H9 (cell line): ENCODE measurements at regions not wholly inside any gene's neighbourhood (a gene's known extent, or its start where the extent isn't known, plus 50 kb on each side); places are given as distances from the start of the nearest gene placed in this dataset.

ENCODE experiments used
- DNase-seq: peaks from one replicate; pipeline ENCODE4 v3.0.0-alpha.2; 2017
- H2AFZ ChIP-seq: one replicate; pipeline ENCODE4 v1.6.1; 2013; ENCODE audit warnings: mild to moderate bottlenecking, low read length, control low read depth, moderate library complexity
- H2AK5ac ChIP-seq: 2 replicates; pipeline ENCODE4 v1.6.1; 2013; ENCODE audit warnings: low read length, control low read depth, mixed read lengths; ENCODE audit not compliant: insufficient read length
- H2BK120ac ChIP-seq: one replicate; pipeline ENCODE4 v1.6.1; 2013; ENCODE audit warnings: low read depth, mild to moderate bottlenecking, low read length, control low read depth, inconsistent platforms; ENCODE audit not compliant: poor library complexity, severe bottlenecking
- H2BK12ac ChIP-seq: 2 replicates; pipeline ENCODE4 v1.6.1; 2013; ENCODE audit warnings: low read length, control low read depth, mixed read lengths, low read depth; ENCODE audit not compliant: insufficient read length
- H2BK15ac ChIP-seq: 2 replicates; pipeline ENCODE4 v1.6.1; 2013; ENCODE audit warnings: low read depth, low read length, control low read depth
- H2BK20ac ChIP-seq: one replicate; pipeline ENCODE4 v1.6.1; 2013; ENCODE audit warnings: low read depth, mild to moderate bottlenecking, low read length, control low read depth, inconsistent platforms; ENCODE audit not compliant: poor library complexity, severe bottlenecking
- H2BK5ac ChIP-seq: 2 replicates; pipeline ENCODE4 v1.6.1; 2013; ENCODE audit warnings: low read length, control low read depth, mixed read lengths; ENCODE audit not compliant: insufficient read length
- H3K14ac ChIP-seq: 2 replicates; pipeline ENCODE4 v1.6.1; 2013; ENCODE audit warnings: low read length, control low read depth; ENCODE audit not compliant: insufficient read depth
- H3K18ac ChIP-seq: 2 replicates; pipeline ENCODE4 v1.6.1; 2013; ENCODE audit warnings: low read depth, mild to moderate bottlenecking, mixed read lengths, low read length, control low read depth; ENCODE audit not compliant: insufficient read length
- H3K23ac ChIP-seq: 2 replicates; pipeline ENCODE4 v1.6.1; 2013; ENCODE audit warnings: low read length, control low read depth, mixed read lengths, low read depth; ENCODE audit not compliant: insufficient read length
- H3K23me2 ChIP-seq: 2 replicates; pipeline ENCODE4 v1.6.1; 2013; ENCODE audit warnings: low read depth, mild to moderate bottlenecking, mixed read lengths, low read length, control low read depth; ENCODE audit not compliant: insufficient read length, poor library complexity, severe bottlenecking
- H3K27ac ChIP-seq: 2 replicates; pipeline ENCODE4 v1.5.1; 2013; ENCODE audit warnings: low read length, control low read depth, mixed read lengths, low read depth; ENCODE audit not compliant: insufficient read length
- H3K27me3 ChIP-seq: 2 replicates; pipeline ENCODE4 v1.6.1; 2013; ENCODE audit warnings: low read length, control low read depth, inconsistent platforms; ENCODE audit not compliant: insufficient read depth
- H3K4ac ChIP-seq: 2 replicates; pipeline ENCODE4 v1.6.1; 2013; ENCODE audit warnings: low read depth, mild to moderate bottlenecking, control low read depth, inconsistent platforms, low read length, moderate library complexity
- H3K4me1 ChIP-seq: 2 replicates; pipeline ENCODE4 v1.6.1; 2013; ENCODE audit warnings: low read length, control low read depth, inconsistent platforms; ENCODE audit not compliant: insufficient read depth
- H3K4me2 ChIP-seq: 2 replicates; pipeline ENCODE4 v1.6.1; 2013; ENCODE audit warnings: low read length, control low read depth, mixed read lengths; ENCODE audit not compliant: insufficient read length, insufficient read depth
- H3K56ac ChIP-seq: 2 replicates; pipeline ENCODE4 v1.6.1; 2013; ENCODE audit warnings: low read depth, mild to moderate bottlenecking, mixed read lengths, low read length, control low read depth; ENCODE audit not compliant: insufficient read length
- H3K79me1 ChIP-seq: 2 replicates; pipeline ENCODE4 v1.6.1; 2013; ENCODE audit warnings: low read depth, mild to moderate bottlenecking, moderate library complexity, low read length, control low read depth, inconsistent platforms; ENCODE audit not compliant: insufficient read depth, poor library complexity, severe bottlenecking
- H3K79me2 ChIP-seq: 2 replicates; pipeline ENCODE4 v1.6.1; 2013; ENCODE audit warnings: low read length, control low read depth, inconsistent platforms; ENCODE audit not compliant: insufficient read depth
- H3K9ac ChIP-seq: 2 replicates; pipeline ENCODE4 v1.6.1; 2013; ENCODE audit warnings: low read length, control low read depth, mixed read lengths; ENCODE audit not compliant: insufficient read length; ENCODE audit errors: extremely low read depth
- H3K9me3 ChIP-seq: one replicate; pipeline ENCODE4 v1.6.1; 2013; ENCODE audit warnings: low read depth, low read length, inconsistent platforms; ENCODE audit not compliant: control insufficient read depth
- H3T11ph ChIP-seq: one replicate; pipeline ENCODE4 v1.6.1; 2013; ENCODE audit warnings: mild to moderate bottlenecking, low read length, control low read depth, inconsistent platforms
- H4K20me1 ChIP-seq: one replicate; pipeline ENCODE4 v1.6.1; 2013; ENCODE audit not compliant: control insufficient read depth, insufficient read length, insufficient read depth
- H4K5ac ChIP-seq: 2 replicates; pipeline ENCODE4 v1.6.1; 2013; ENCODE audit warnings: low read depth, mild to moderate bottlenecking, mixed read lengths, low read length, control low read depth; ENCODE audit not compliant: insufficient read length
- H4K8ac ChIP-seq: replicated peaks from 2 replicates; pipeline ENCODE4 v1.6.1; 2013; ENCODE audit warnings: low read length, control low read depth, mixed read lengths, low read depth; ENCODE audit not compliant: insufficient read length
- H4K91ac ChIP-seq: 2 replicates; pipeline ENCODE4 v1.6.1; 2013; ENCODE audit warnings: low read depth, mild to moderate bottlenecking, moderate library complexity, mixed read lengths, low read length, control low read depth; ENCODE audit not compliant: insufficient read length
- H3K27ac Mint-ChIP-seq, 3 experiments: 2 replicates in 2 of 3; 3 replicates in 1 of 3; pipeline ENCODE4 v1.8.0; 2020 to 2021; ENCODE audit warnings: mixed read lengths in 3 of 3, mild to moderate bottlenecking in 1 of 3, moderate library complexity in 1 of 3
- H3K27me3 Mint-ChIP-seq: 2 replicates; pipeline ENCODE4 v1.8.0; 2021; ENCODE audit warnings: low read depth, mild to moderate bottlenecking, moderate library complexity, mixed read lengths
- H3K36me3 Mint-ChIP-seq, 3 experiments: 2 replicates in 2 of 3; 3 replicates in 1 of 3; pipeline ENCODE4 v1.8.0; 2020 to 2021; ENCODE audit warnings: low read depth in 3 of 3, mixed read lengths in 3 of 3; ENCODE audit not compliant: insufficient read depth in 1 of 3
- H3K4me1 Mint-ChIP-seq, 2 experiments: 2 replicates each; pipeline ENCODE4 v1.8.0; 2020; ENCODE audit warnings: mixed read lengths in 2 of 2
- H3K4me3 Mint-ChIP-seq, 2 experiments: 2 replicates in 1 of 2; 3 replicates in 1 of 2; pipeline ENCODE4 v1.8.0; 2020 to 2021; ENCODE audit warnings: mild to moderate bottlenecking in 2 of 2, mixed read lengths in 2 of 2, moderate library complexity in 1 of 2
- H3K9me3 Mint-ChIP-seq, 2 experiments: 2 replicates in 1 of 2; 3 replicates in 1 of 2; pipeline ENCODE4 v1.8.0; 2020; ENCODE audit warnings: mild to moderate bottlenecking in 2 of 2, mixed read lengths in 2 of 2, moderate library complexity in 1 of 2
- WGBS: extraction: QIAGEN DNeasy Blood & Tissue Kit; methylation state at CpG from one replicate; pipeline ENCODE4 v1.1.7; 2013; ENCODE audit warnings: missing lambda C conversion rate, low lambda C conversion rate, mixed read lengths; ENCODE audit not compliant: insufficient read length; ENCODE audit errors: extremely low coverage; 5-methylcytosine and 5-hydroxymethylcytosine counted together
- TF ChIP-seq, protein P1 (sequence below): fragments of 200-600 bp; sonication (generic); conservative IDR thresholded peaks from 3 replicates; pipeline ENCODE4 v1.8.0; 2021; ENCODE audit warnings: antibody characterized with exemption, mild to moderate bottlenecking

DNA sequence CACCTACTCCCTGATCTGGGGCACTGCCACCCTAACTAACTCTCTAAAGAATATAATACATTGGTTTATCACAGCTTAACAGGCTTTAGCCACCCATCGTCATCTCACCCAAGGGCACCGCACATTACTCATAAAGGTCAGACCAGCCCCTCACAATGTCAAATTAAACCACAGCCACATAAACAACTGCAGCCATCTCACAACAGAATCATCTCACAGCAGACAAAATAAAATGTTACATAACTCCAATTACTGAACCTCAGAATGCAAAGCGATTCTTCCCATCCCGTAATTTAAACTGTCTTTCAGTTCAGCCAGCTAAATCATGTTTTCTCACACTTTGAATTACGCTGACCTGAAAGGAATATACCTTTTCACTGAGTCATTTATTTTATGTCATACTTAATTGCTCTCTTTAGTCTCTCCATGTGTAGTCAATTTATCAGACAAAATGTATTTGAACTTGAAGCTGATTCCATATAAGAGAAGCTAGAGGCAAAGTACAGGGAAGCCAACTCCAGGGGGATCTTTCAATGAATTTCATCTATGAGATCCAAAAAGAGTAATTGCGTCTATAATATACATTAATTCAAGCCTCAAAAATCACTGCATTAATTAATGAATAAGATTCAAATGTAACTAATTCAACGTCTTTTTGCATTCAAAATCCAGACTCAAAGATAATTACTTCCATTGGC, 96.9 kb upstream of the NEBL start:
- no peak overlapping the region for H3K4ac ChIP-seq
- no CpG with 5 or more reads among the region's 7 CpGs for WGBS
- H4K5ac ChIP-seq: no peak overlapping the region
- no peaks in the 10 kb centered on the region for H4K20me1 ChIP-seq
- H3K23me2 ChIP-seq: no peaks in the 10 kb centered on the region
- no peak overlapping the region for H3K14ac ChIP-seq
- H3K27me3 Mint-ChIP-seq: no peaks in the 10 kb centered on the region
- H3K27me3 ChIP-seq: no peaks in the 10 kb centered on the region
- H3K4me2 ChIP-seq: no peak overlapping the region
- H3K9me3 Mint-ChIP-seq: peaks cover 0 to 4% of the 10 kb centered on the region in 2 experiments; a peak in 1 of 5 replicates
- no peak overlapping the region for H3K9ac ChIP-seq
- no peak overlapping the region for H3T11ph ChIP-seq
- H3K4me1 ChIP-seq: no peaks in the 10 kb centered on the region; the same call in 1 of the 2 replicates
- no peak overlapping the region for H4K91ac ChIP-seq
- H3K27ac ChIP-seq: no peak overlapping the region
- peaks cover 15 to 23% of the 10 kb centered on the region in 2 experiments for H3K4me1 Mint-ChIP-seq
- H2AK5ac ChIP-seq: no peak overlapping the region
- no peak overlapping the region for H4K8ac ChIP-seq
- H3K27ac Mint-ChIP-seq: no peak overlapping the region
- H2AFZ ChIP-seq: no peak overlapping the region
- no peak overlapping the region for H2BK12ac ChIP-seq
- H3K79me2 ChIP-seq: no peaks in the 10 kb centered on the region
- DNase-seq: no peak
- no peak overlapping the region for H2BK20ac ChIP-seq
- no peak overlapping the region for H3K4me3 Mint-ChIP-seq
- H3K9me3 ChIP-seq: no peaks in the 10 kb centered on the region
- H3K36me3 Mint-ChIP-seq: peaks cover 0 to 4% (median 2%) of the 10 kb centered on the region in 3 experiments; a peak in 2 of 7 replicates
- no peak overlapping the region for H3K56ac ChIP-seq
- H2BK15ac ChIP-seq: no peak overlapping the region
- H3K18ac ChIP-seq: no peak overlapping the region
- H3K23ac ChIP-seq: no peak overlapping the region
- TF ChIP-seq, protein P1, sequence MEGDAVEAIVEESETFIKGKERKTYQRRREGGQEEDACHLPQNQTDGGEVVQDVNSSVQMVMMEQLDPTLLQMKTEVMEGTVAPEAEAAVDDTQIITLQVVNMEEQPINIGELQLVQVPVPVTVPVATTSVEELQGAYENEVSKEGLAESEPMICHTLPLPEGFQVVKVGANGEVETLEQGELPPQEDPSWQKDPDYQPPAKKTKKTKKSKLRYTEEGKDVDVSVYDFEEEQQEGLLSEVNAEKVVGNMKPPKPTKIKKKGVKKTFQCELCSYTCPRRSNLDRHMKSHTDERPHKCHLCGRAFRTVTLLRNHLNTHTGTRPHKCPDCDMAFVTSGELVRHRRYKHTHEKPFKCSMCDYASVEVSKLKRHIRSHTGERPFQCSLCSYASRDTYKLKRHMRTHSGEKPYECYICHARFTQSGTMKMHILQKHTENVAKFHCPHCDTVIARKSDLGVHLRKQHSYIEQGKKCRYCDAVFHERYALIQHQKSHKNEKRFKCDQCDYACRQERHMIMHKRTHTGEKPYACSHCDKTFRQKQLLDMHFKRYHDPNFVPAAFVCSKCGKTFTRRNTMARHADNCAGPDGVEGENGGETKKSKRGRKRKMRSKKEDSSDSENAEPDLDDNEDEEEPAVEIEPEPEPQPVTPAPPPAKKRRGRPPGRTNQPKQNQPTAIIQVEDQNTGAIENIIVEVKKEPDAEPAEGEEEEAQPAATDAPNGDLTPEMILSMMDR: no peak
- no peak overlapping the region for H2BK5ac ChIP-seq
- H2BK120ac ChIP-seq: no peak overlapping the region
- no peaks in the 10 kb centered on the region for H3K79me1 ChIP-seq
